Heart left ventricle (tissue), 16 donors: ENCODE measurements at regions not wholly inside any gene's neighbourhood (a gene's known extent, or its start where the extent isn't known, plus 50 kb on each side); places are given as distances from the start of the nearest gene placed in this dataset.

Experiments used
- ATAC-seq, 4 donors: fragments of 200-7000 bp; cut with Tn5 transposase; one replicate each; pipeline ENCODE4 v1.9.1; 2020 to 2022; ENCODE audit warnings: moderate library complexity in 4 of 4, mild to moderate bottlenecking in 3 of 4, moderate number of reproducible peaks in 1 of 4
- DNase-seq, 5 donors: peaks; one replicate each; pipeline ENCODE4 v3.0.0-alpha.2; 2020
- H3K27ac ChIP-seq, 12 donors: fragments of 200-600 bp; sonication (generic) in 4 of 12; one replicate each; pipeline versions ENCODE4 v1.5.0 to v1.8.0; 2016 to 2022; ENCODE audit warnings: mild to moderate bottlenecking in 2 of 12
- H3K27me3 ChIP-seq, 9 donors: fragments of 200-600 bp; sonication (generic) in 2 of 9; one replicate each; pipeline versions ENCODE4 v1.5.1 to v1.8.0; 2016 to 2022; ENCODE audit warnings: mild to moderate bottlenecking in 3 of 9
- H3K36me3 ChIP-seq, 9 donors: fragments of 200-600 bp; sonication (generic) in 2 of 9; one replicate each; pipeline versions ENCODE4 v1.5.0 to v1.8.0; 2018 to 2022; ENCODE audit warnings: mild to moderate bottlenecking in 2 of 9
- H3K4me1 ChIP-seq, 12 donors: fragments of 200-600 bp; sonication (generic) in 4 of 12; one replicate each; pipeline versions ENCODE4 v1.5.0 to v1.8.0; 2016 to 2022; ENCODE audit warnings: mild to moderate bottlenecking in 3 of 12
- H3K4me3 ChIP-seq, 12 donors: fragments of 200-600 bp; sonication (generic) in 4 of 12; one replicate each; pipeline versions ENCODE4 v1.5.0 to v1.8.0; 2017 to 2022; ENCODE audit warnings: mild to moderate bottlenecking in 9 of 12, moderate library complexity in 4 of 12
- H3K9me3 ChIP-seq, 12 donors: fragments of 200-600 bp; sonication (generic) in 4 of 12; one replicate each; pipeline versions ENCODE4 v1.5.0 to v1.8.0; 2016 to 2022; ENCODE audit warnings: mild to moderate bottlenecking in 1 of 12
- POLR2A ChIP-seq, 2 donors: fragments of 450-650 bp; IDR thresholded peaks; one replicate each; pipeline ENCODE4 v1.6.1; 2017; ENCODE audit warnings: antibody characterized with exemption in 2 of 2, mild to moderate bottlenecking in 2 of 2, moderate library complexity in 2 of 2
- WGBS, 4 donors: extraction: QIAGEN DNeasy Blood & Tissue Kit in 2 of 4; methylation state at CpG; one replicate each; pipeline versions ENCODE4 v1.1.5 to v1.1.7; 2013 to 2018; 5-methylcytosine and 5-hydroxymethylcytosine counted together
- intact Hi-C, 10 donors: fragments of 100-400 bp; cut with DNase I; formaldehyde crosslinking; loops; one replicate each; pipeline versions ENCODE4 v1.11.1 to v1.14.2; 2022
- TF ChIP-seq, protein P1 (sequence below), 12 donors: fragments of 200-600 bp; sonication (generic) in 4 of 12; IDR thresholded peaks; one replicate each; pipeline versions ENCODE4 v1.5.0 to v1.8.0; 2018 to 2022; ENCODE audit warnings: antibody characterized with exemption in 12 of 12, mild to moderate bottlenecking in 5 of 12
- donor health status: ischemic (EF 13 %, LVEDD 7.1; RV severe dilation, severe dysfunction).
- donor health status: healthy with polysubstance abuse.
- donor health status: DM: no; HTN: yes; CAD: no.
- donor health status: DM: no; HTN: no; CAD: no.
- donor health status: ischemic (EF 25% LVEDD 6.9; RV normal size, moderate dysfunction).
- donor health status: ischemic (EF 25% LVEDD 5.7; RV mildly dilated, moderate dysfunction).
- donor health status: healthy.
- donor health status: DM: yes; HTN: yes; CAD: no.
- donor health status: ischemic (EF 35%, LVEDD 5.7; RV mildly dilated, moderate dysfunction).
- donor health status: nonischemic (EF 11% LVEDD 7.7; RV severe dilation, severe dysfunction).
- donor health status: DM: yes; HTN: yes; CAD: no.
- donor health status: PGD.
- donor health status: ischemic (EF 29% LVEDD 5.4; RV normal size, mild dysfunction).
- donor health status: nonischemic (EF 23%, LVEDD 6.1; RV moderate dilation, normal function).

DNA sequence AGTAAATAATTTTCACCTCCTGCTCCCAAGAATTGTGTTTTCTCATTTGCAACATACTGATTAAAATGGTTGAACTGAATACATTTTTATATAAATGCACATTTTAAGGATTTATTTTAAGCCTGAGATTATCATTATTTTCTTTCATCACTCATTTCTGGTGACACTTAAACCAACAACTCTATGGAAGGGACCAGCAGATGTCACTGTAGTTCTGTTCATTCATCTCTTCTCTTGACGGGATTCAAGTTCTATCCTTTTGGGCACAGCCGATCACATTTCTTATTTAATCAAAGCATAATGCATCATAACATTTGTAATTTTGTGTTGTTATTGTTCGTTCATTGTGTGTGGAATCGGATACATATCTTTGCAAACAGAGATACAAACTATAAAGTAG is 417.9 kb downstream of the HRH4 start:
- Histone ChIP-seq H3K27ac (no peak overlapping the region), H3K36me3 (no peaks in the 10 kb centered on the region), H3K9me3 (peaks cover 0 to 6% (median 0%) of the 10 kb centered on the region in 12 donors), H3K4me3 (no peak overlapping the region), H3K4me1 (peaks cover 0 to 5% (median 0%) of the 10 kb centered on the region in 12 donors), H3K27me3 (no peaks in the 10 kb centered on the region)
- DNase-seq, result peak in 1 of 5 donors; percentile 19
- WGBS, 4 donors, result 9 to 14% (median 13%) methylated on average over 4 of the region's 4 CpGs
- TF ChIP-seq, protein P1, sequence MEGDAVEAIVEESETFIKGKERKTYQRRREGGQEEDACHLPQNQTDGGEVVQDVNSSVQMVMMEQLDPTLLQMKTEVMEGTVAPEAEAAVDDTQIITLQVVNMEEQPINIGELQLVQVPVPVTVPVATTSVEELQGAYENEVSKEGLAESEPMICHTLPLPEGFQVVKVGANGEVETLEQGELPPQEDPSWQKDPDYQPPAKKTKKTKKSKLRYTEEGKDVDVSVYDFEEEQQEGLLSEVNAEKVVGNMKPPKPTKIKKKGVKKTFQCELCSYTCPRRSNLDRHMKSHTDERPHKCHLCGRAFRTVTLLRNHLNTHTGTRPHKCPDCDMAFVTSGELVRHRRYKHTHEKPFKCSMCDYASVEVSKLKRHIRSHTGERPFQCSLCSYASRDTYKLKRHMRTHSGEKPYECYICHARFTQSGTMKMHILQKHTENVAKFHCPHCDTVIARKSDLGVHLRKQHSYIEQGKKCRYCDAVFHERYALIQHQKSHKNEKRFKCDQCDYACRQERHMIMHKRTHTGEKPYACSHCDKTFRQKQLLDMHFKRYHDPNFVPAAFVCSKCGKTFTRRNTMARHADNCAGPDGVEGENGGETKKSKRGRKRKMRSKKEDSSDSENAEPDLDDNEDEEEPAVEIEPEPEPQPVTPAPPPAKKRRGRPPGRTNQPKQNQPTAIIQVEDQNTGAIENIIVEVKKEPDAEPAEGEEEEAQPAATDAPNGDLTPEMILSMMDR (IDR thresholded peaks at IDR 0.05), result peak; percentile 35 to 80 (median 66)
- no peak for TF ChIP-seq POLR2A (IDR thresholded peaks at IDR 0.05)
- intact Hi-C loops, result loop anchor here (1.0 to 10.0 kb wide), 19 partner anchors 347 to 1019 kb away; partner anchors contain the start of gene ZNF521 (in 4 of the 10)
- ATAC-seq, result peak; percentile 47 to 71 (median 58)

DNA sequence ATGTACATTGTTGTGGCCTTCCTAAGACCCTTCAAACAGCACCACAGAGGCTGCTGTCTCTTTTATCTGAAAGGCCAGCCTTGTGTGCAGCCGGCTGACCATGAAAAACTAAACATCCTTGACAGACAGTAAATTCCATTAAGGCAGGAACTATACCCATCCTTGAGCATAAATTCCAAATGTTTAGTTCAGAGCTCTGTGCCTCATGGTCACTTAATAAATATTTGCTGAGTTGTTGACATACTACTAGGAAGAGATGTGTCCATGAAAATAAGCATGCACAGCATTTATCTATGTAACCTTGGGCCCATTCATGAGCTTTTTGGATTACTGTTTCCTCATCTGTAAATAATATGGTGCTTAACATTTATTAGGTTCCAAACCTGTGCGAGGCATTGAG is 424.8 kb downstream of the HRH4 start:
- Histone ChIP-seq H3K36me3 (no peaks in the 10 kb centered on the region), H3K27ac (no peak overlapping the region), H3K9me3 (no peaks in the 10 kb centered on the region), H3K27me3 (no peaks in the 10 kb centered on the region), H3K4me3 (no peak overlapping the region), H3K4me1 (peaks cover 0 to 4% (median 0%) of the 10 kb centered on the region in 12 donors)
- intact Hi-C loops, result loop anchor here in 4 of 10 donors (10.0 kb wide), 4 partner anchors 180 to 780 kb away; partner anchors contain the start of gene ZNF521 (in 1 of the 4)
- no peak for ATAC-seq
- WGBS, 4 donors, result 84 to 94% (median 88%) methylated on average over 2 of the region's 2 CpGs
- TF ChIP-seq, protein P1 (IDR thresholded peaks at IDR 0.05), result no peak
- no peak for TF ChIP-seq POLR2A (IDR thresholded peaks at IDR 0.05)
- DNase-seq, result no peak

DNA sequence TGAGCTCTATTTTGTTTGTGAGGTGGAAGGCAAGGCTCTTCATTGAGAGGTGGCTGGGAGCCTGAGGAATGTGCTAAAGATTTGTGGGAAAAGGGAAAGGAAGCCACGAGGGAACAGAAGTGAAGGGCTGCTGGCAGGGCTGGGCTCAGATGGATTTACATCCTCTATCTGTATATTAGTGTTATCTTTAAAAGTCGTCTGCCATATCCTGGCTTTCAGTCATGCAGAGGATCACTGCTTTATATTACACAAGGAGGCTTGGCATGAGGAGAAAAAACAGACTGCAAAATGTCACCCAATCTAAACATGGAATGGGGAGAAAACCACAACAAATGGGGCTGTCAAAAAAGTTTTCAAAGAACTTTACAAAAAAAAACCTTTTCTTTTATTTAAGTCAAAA is 434.4 kb downstream of the HRH4 start:
- H3K36me3 ChIP-seq, result no peaks in the 10 kb centered on the region
- DNase-seq (no peak), ATAC-seq (no peak)
- 24 to 34% (median 29%) methylated on average over 2 of the region's 2 CpGs for WGBS, 4 donors
- H3K4me1 ChIP-seq, result no peaks in the 10 kb centered on the region
- no peaks in the 10 kb centered on the region for H3K27me3 ChIP-seq
- H3K4me3 ChIP-seq, result no peak overlapping the region
- H3K27ac ChIP-seq, result no peak overlapping the region
- TF ChIP-seq POLR2A (IDR thresholded peaks at IDR 0.05), result no peak
- TF ChIP-seq, protein P1 (IDR thresholded peaks at IDR 0.05), result no peak
- H3K9me3 ChIP-seq, result no peaks in the 10 kb centered on the region
- intact Hi-C loops, result loop anchor here in 1 of 10 donors (5.0 kb wide), 1 partner anchor 42 kb away; no protein-coding TSS in a partner anchor

DNA sequence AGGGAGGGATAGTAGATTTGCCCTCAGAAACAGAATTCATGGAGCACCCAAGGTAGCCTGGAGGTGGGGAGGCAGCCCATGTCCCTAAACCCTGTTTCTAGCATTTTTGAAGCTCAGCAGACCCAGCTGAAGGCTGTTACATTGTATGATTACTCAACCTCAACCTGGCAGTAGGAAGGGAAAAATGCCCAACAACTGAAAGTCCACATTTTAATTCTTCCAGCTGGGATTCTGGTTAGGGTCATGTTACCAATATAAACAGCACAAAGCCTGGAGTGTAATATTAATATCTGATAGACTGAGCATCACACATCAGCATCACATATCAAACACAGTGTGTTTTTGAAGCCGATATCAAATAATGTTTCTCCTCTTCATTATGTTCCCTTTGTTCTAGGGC is 437.0 kb downstream of the HRH4 start:
- 97 to 100% (median 99%) methylated on average over 1 of the region's 1 CpG for WGBS, 4 donors
- no peak overlapping the region for H3K27ac ChIP-seq
- ATAC-seq, result no peak
- no peaks in the 10 kb centered on the region for H3K27me3 ChIP-seq
- no peaks in the 10 kb centered on the region for H3K4me1 ChIP-seq
- no peak for TF ChIP-seq POLR2A (IDR thresholded peaks at IDR 0.05)
- TF ChIP-seq, protein P1 (IDR thresholded peaks at IDR 0.05), result no peak
- H3K36me3 ChIP-seq, result no peaks in the 10 kb centered on the region
- DNase-seq, result no peak
- no peak overlapping the region for H3K4me3 ChIP-seq
- intact Hi-C loops, result no loop called here
- H3K9me3 ChIP-seq, result no peaks in the 10 kb centered on the region
